ENCODE measurements at regions not wholly inside any gene's neighbourhood (a gene's known extent, or its start where the extent isn't known, plus 50 kb on each side); places are given as distances from the start of the nearest gene placed in this dataset.

GRCh38 chr7:49325571-49325970 is 401.2 kb downstream of the CDC14C start:
- no peaks in the 10 kb centered on the region for H3K9me3 ChIP-seq
- H3K4me1 ChIP-seq, result no peaks in the 10 kb centered on the region
- DNase-seq (no peak), ATAC-seq (ENCODE audit: low FRiP score in 2 of 2) (no peak)
- WGBS, 2 donors, result 72% methylated on average over 4 of the region's 4 CpGs
- H3K36me3 ChIP-seq, result no peaks in the 10 kb centered on the region
- TF ChIP-seq CTCF (IDR thresholded peaks at IDR 0.05) (no peak), EP300 (IDR thresholded peaks at IDR 0.05) (no peak), POLR2AphosphoS5 (IDR thresholded peaks at IDR 0.05) (no peak), POLR2A (IDR thresholded peaks at IDR 0.05) (no peak)
- no peak overlapping the region for H3K27ac ChIP-seq
- no peaks in the 10 kb centered on the region for H3K27me3 ChIP-seq
- H3K4me3 ChIP-seq, result no peak overlapping the region

- H3K27me3 ChIP-seq, result no peaks in the 10 kb centered on the region
- no peak overlapping the region for H3K27ac ChIP-seq
- TF ChIP-seq POLR2AphosphoS5 (IDR thresholded peaks at IDR 0.05) (no peak), CTCF (IDR thresholded peaks at IDR 0.05) (no peak)
- WGBS, 2 donors, result 89 to 92% methylated on average over 8 of the region's 8 CpGs
- DNase-seq, result no peak
- no peak overlapping the region for H3K4me3 ChIP-seq
- H3K4me1 ChIP-seq, result no peaks in the 10 kb centered on the region
- no peaks in the 10 kb centered on the region for H3K9me3 ChIP-seq
- no peaks in the 10 kb centered on the region for H3K36me3 ChIP-seq
- no peak for ATAC-seq (ENCODE audit: low FRiP score in 2 of 2)
Measured at GRCh38 chr7:49327155-49327554, 402.8 kb downstream of the CDC14C start.

- DNase-seq (no peak), ATAC-seq (ENCODE audit: low FRiP score in 2 of 2) (no peak)
- no peaks in the 10 kb centered on the region for H3K27me3 ChIP-seq
- no peaks in the 10 kb centered on the region for H3K9me3 ChIP-seq
- no peaks in the 10 kb centered on the region for H3K4me1 ChIP-seq
- TF ChIP-seq POLR2A (IDR thresholded peaks at IDR 0.05) (no peak), POLR2AphosphoS5 (IDR thresholded peaks at IDR 0.05) (no peak), CTCF (IDR thresholded peaks at IDR 0.05) (no peak), EP300 (IDR thresholded peaks at IDR 0.05) (no peak)
- 79 to 89% methylated on average over 4 of the region's 4 CpGs for WGBS, 2 donors
- no peak overlapping the region for H3K4me3 ChIP-seq
- H3K36me3 ChIP-seq, result no peaks in the 10 kb centered on the region
- H3K27ac ChIP-seq, result no peak overlapping the region
Measured at GRCh38 chr7:49333180-49333881, 409.0 kb downstream of the CDC14C start.

GRCh38 chr7:49341849-49342248 is 417.5 kb downstream of the CDC14C start:
- DNase-seq (no peak), ATAC-seq (ENCODE audit: low FRiP score in 2 of 2) (no peak)
- Histone ChIP-seq H3K9me3 (no peaks in the 10 kb centered on the region), H3K36me3 (no peaks in the 10 kb centered on the region), H3K27ac (no peak overlapping the region), H3K27me3 (no peaks in the 10 kb centered on the region), H3K4me1 (no peaks in the 10 kb centered on the region), H3K4me3 (no peak overlapping the region)
- WGBS, 2 donors, result 88 to 90% methylated on average over 3 of the region's 3 CpGs
- TF ChIP-seq EP300 (IDR thresholded peaks at IDR 0.05) (no peak), CTCF (IDR thresholded peaks at IDR 0.05) (no peak), POLR2AphosphoS5 (IDR thresholded peaks at IDR 0.05) (no peak), POLR2A (IDR thresholded peaks at IDR 0.05) (no peak)

GRCh38 chr7:49344556-49344955 is 420.2 kb downstream of the CDC14C start:
- 89 to 93% methylated on average over 1 of the region's 1 CpG for WGBS, 2 donors
- H3K27me3 ChIP-seq, result no peaks in the 10 kb centered on the region
- DNase-seq, result no peak
- no peaks in the 10 kb centered on the region for H3K9me3 ChIP-seq
- H3K4me3 ChIP-seq, result no peak overlapping the region
- H3K4me1 ChIP-seq, result no peaks in the 10 kb centered on the region
- no peak for ATAC-seq (ENCODE audit: low FRiP score in 2 of 2)
- no peak overlapping the region for H3K27ac ChIP-seq
- TF ChIP-seq POLR2A (IDR thresholded peaks at IDR 0.05) (no peak), CTCF (IDR thresholded peaks at IDR 0.05) (no peak), EP300 (IDR thresholded peaks at IDR 0.05) (no peak), POLR2AphosphoS5 (IDR thresholded peaks at IDR 0.05) (no peak)
- no peaks in the 10 kb centered on the region for H3K36me3 ChIP-seq

Data from upper lobe of left lung (tissue), 6 donors.